Head of caudate nucleus (tissue), 42 donors: ENCODE measurements at regions not wholly inside any gene's neighbourhood (a gene's known extent, or its start where the extent isn't known, plus 50 kb on each side); places are given as distances from the start of the nearest gene placed in this dataset.
"Not testable (repeated sequence)": the region's sequence is repeated elsewhere in the genome, so short reads cannot be mapped to it uniquely, and the experiment has no call there.

Experiments used
- DNase-seq, 42 donors: peaks; one replicate each; pipeline versions ENCODE4 v3.0.0 to v3.0.0-alpha.2; 2020 to 2021; ENCODE audit warnings: mixed read lengths in 7 of 42
- intact Hi-C: fragments of 100-400 bp; cut with DNase I; formaldehyde crosslinking; loops from one replicate; pipeline ENCODE4 v1.15.0; 2022

- no peak for DNase-seq
- intact Hi-C loops: no loop called here
Observed at GRCh38 chr3:137669519-137670060, 94.5 kb upstream of the SOX14 start.

- intact Hi-C loops: no loop called here
- no peak for DNase-seq
Observed at GRCh38 chr3:137687181-137687879, 76.8 kb upstream of the SOX14 start.

- DNase-seq: peak in 20 of 42 donors; percentile 4 to 50 (median 22)
- intact Hi-C loops: no loop called here
Observed at GRCh38 chr3:137692803-137693431, 71.2 kb upstream of the SOX14 start.

GRCh38 chr3:137693791-137694190, 70.3 kb upstream of the SOX14 start:
- DNase-seq: no peak
- intact Hi-C loops: no loop called here

- no peak for DNase-seq
- intact Hi-C loops: no loop called here
Observed at GRCh38 chr3:137694836-137695235, 69.3 kb upstream of the SOX14 start.

- intact Hi-C loops: no loop called here
- no peak for DNase-seq
Observed at GRCh38 chr3:137695351-137695750, 68.8 kb upstream of the SOX14 start.

GRCh38 chr3:137709011-137709601, 55.0 kb upstream of the SOX14 start:
- no peak for DNase-seq
- intact Hi-C loops: no loop called here

GRCh38 chr3:137713965-137714364, 50.1 kb upstream of the SOX14 start:
- intact Hi-C loops, DNase-seq: not testable (repeated sequence)
